GM18951 (cell line): ENCODE measurements at regions not wholly inside any gene's neighbourhood (a gene's known extent, or its start where the extent isn't known, plus 50 kb on each side); places are given as distances from the start of the nearest gene placed in this dataset.

ENCODE experiments used
- POLR2A ChIP-seq: IDR thresholded peaks from 4 replicates; pipeline ENCODE4 v1.6.1; 2011; ENCODE audit warnings: mild to moderate bottlenecking; ENCODE audit not compliant: insufficient read length, insufficient read depth; ENCODE audit errors: extremely low read depth
- in situ Hi-C: fragments of 300-500 bp; cut with MboI; formaldehyde crosslinking; loops from one replicate; pipeline ENCODE4 v1.12.0; 2022; ENCODE audit warnings: low sequenced_read_pairs, mixed read lengths, inconsistent platforms; ENCODE audit not compliant: unreplicated experiment

DNA sequence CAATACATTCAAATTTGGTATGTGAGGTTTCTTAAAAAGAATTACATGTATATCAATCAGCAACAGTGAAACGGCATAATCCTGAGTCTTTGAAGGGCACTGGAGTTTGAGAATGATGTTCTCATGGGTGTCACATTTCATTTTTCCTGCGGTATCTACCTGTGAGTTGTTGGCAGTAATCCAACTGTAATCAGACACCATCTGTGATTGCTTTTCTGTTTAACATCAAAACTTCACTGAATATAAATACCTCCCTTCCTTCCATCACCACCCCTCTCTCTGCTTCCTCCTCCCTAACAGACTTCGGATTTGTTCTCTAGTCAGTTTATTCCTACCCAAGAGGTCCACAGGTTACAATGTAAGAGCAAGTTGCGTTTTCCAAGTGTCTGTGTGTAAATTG is 275.2 kb upstream of the PCSK5 start:
- in situ Hi-C loops, result no loop called here
- TF ChIP-seq POLR2A, result no peak

DNA sequence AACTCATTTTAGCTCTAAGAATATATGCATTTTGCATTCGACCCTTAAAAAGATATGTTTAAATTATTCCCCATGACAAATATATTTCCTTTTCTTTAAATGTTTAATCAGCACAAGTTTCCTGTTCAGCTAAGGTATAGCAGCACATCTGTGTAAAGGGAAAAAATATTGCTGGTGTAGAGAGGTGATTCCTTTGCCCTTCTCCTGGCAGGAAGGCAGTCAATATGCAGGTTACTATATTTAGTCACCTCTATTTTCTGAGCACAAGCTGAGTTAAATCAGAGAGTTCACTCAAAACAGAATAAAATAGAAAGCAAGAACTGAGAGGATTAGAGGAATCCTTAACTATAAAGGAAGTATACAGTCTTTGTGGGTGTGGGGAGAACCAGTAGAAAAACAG is 274.4 kb upstream of the PCSK5 start:
- in situ Hi-C loops, result no loop called here

DNA sequence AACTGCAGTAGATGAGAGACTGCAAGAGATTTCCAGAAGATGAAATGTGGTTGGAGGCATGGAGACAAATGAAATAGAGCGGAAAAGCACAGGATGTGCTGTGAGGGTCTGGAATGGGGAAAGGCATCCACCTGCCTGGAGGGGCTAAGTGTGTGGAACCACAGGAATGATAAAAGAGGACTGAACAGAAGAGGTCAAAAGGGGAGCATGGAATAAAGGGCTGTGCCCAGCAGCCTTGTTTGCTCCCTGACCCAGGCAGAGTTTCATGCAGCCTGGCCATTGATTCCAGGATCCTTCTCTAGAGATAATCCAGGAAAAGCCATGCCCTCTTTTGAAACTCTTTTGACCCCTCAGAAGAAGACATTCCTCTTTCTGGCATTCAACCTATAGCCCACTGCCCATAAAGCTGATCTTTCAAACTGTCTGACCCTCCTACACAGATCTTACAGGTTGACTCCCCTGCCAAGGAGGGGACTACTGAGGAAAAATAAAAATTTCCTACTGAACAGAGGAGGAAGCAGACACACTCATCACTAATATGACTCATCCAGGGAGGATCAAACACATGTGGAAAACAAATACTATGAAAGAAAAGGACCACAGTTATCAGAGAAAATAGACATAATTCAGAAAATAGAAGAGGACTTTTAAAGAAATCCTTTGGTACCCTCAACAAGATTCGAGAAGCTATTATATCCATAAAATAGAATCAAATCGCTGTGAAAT is 273.5 kb upstream of the PCSK5 start:
- in situ Hi-C loops, result no loop called here
- no peak for TF ChIP-seq POLR2A

More for the DNA sequence above, 274.4 kb upstream of the PCSK5 start:
- no peak for TF ChIP-seq POLR2A

DNA sequence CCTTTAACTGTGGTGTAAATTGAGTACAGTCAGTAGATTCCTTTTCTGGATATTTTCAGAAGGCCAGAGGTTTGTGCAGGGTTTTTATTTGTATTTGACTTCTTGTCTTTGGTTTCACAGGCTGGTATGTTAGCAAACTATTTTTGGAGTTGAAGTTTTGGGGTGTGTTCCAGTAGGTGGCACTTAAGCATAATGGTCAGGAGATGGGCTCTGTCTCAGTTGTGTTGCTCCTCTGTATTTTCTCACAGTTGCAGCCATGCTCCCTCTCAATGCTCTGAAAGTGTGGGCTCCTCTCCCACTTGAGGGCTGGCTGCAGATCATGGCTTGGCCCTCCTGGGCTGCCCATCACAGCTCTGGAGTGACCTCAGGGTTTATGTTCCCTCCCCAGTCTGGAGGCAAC is 267.0 kb upstream of the PCSK5 start:
- in situ Hi-C loops, result no loop called here
- TF ChIP-seq POLR2A, result no peak

DNA sequence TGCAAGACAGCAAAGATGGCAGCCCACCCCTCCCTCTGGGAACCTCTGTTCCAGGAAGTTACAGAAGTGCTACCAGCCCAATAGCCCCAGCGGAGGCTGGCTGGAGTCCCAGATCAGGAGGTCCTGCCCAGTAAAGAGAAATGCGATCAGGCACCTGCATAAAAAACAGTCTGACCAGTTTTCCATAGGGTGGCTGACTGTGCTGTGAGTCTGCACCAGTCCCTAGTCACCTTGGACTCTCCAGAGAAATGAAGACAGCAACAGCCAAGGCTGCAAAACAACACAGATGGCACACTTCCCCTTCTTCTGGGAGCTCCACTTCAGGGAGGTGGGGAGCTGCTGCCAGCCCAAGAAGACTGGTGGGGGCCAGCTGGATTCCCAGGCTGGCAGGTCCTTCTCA is 265.5 kb upstream of the PCSK5 start:
- in situ Hi-C loops, result no loop called here
- no peak for TF ChIP-seq POLR2A

DNA sequence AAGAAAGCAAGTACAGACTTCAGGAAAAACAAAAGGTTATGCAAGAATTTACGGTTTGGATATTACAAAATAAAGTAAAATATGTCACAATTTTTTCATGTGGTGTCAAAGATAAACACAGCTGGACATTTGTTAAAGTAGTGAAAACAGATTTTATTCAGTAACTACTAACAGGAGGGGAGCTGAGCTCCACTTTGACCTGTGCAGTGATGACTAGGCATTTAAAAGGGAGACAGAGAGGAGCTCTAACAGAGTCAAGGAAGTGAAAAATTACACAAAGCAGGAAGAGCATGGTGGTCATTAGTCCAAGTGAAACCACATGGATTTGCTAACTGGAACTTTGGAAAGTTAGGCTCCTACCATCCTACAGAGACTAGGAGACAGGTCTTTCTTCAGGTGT is 263.6 kb upstream of the PCSK5 start:
- in situ Hi-C loops, result no loop called here

DNA sequence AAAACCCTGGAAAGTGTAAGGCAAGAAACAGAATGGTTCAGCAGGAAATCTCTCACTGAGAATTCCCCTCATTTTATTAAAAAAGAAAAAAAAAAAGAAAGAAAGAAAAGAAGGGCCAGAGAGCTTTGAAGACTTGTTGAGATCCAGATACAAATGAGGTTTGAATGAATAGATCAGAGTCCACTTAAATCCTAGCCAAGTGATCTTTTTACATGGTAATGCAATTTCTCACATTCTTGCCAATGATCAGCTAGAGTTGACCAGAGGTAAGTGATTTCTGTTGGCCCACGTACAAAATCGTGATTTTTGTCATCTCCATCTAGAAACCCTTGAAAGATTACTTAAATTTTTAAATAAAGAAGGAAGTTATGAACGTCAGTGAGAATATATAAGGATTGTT is 261.5 kb upstream of the PCSK5 start:
- in situ Hi-C loops, result no loop called here
- no peak for TF ChIP-seq POLR2A

More for the DNA sequence above, 263.6 kb upstream of the PCSK5 start:
- TF ChIP-seq POLR2A, result no peak

DNA sequence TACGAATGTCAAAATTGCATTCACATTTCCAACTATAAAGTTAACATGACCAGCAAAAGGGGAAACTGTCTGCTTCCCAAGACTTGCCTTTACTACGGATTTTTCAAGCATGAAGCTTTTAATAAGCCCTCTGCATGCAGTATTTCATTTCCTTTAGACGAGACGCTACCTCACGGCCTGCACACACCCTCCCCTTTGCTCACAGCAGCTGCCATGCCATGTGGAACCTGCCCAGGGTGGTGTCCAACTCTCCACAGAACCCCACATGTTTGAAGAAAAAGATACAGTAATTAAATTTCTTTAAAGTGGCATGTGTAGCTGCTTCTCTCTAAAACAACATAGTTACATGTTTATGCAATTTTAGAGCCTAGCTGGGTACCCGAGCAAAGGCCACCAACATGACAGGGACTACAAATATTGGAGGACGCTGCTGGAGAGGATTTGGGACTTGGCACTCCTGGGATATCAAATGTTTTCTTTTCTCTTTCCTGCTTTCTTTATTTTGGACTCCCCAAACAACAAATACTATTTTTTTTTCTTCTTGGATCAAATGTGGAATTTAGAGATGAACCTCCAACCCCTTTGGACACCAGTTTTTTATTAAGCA is 256.9 kb upstream of the PCSK5 start:
- no peak for TF ChIP-seq POLR2A
- in situ Hi-C loops, result no loop called here

DNA sequence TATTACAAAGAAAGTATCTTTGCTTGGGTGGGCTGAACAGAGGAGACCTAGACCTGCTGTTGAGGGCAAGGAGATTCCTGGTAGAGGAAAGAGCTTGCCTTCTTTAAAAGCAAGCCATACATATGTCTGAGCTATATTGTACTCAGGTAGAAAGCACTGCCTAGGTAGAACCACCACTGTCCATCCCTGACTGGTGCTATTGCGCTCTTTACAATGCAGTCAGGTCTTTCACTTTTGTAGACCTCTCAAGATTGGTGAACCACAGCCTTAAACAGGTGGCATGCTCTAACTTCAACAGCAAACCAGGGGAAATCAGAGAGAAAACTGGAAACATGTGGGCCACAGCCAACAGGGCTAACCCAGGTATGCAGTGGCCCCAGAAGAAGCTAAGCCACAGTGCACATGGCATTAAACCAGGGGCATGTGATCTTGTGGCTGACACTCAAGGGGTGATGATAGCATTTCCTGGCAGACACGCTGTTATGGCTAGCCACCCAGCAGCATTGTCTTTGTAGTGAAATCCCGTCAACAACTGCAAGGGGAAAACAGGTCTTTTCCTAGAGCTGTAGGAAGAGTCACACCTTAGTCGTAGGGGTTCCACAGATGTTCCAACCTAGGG is 253.9 kb upstream of the PCSK5 start:
- in situ Hi-C loops, result no loop called here
- no peak for TF ChIP-seq POLR2A

DNA sequence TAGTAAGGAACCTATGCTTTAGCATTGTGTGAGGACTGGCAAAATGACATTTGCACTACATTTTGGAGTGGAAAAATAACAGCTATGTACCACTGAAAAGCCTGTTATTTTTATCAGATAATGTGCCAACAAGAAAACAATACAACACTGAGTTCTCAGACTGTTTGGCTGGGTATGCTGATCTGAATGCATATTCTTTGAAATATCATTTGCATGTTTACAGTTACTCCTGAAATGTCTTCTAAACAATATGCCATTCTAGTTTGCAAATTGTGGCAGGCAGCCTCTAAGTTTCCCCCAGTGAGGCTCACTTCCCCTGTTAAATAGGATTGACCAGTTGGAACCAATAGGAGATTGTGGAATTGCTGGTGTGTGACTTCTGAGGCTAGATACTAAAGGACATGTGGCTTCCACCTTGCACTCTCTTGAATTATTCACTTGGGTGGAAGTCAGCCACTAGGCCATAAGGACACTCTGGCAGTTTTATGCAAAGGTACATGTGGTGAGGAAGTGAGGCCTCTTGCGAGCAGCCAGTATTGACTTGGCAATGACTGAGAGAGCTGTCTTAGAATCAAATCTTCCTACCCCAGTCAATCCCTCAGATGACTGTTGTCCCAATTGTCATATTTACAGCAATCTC is 250.4 kb upstream of the PCSK5 start:
- no peak for TF ChIP-seq POLR2A
- in situ Hi-C loops, result no loop called here

DNA sequence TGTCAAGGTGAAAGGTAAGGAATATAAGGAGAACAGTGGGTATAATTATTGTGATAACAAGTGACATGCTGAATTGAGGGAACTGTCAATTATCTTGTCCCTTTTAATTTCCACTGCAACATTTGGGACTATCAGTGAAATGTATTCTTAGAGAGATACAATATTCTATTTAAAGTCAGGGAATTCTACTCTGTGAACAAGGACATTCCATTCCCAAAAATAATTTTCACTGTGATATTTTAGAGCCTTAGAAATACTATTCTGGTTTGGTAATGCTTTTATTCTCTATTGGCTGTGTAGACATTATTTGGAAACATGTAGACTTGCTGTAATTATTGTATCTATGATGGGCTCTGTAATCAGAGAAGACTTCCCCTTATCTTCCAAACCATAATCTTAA is 248.0 kb upstream of the PCSK5 start:
- in situ Hi-C loops, result no loop called here
- no peak for TF ChIP-seq POLR2A

DNA sequence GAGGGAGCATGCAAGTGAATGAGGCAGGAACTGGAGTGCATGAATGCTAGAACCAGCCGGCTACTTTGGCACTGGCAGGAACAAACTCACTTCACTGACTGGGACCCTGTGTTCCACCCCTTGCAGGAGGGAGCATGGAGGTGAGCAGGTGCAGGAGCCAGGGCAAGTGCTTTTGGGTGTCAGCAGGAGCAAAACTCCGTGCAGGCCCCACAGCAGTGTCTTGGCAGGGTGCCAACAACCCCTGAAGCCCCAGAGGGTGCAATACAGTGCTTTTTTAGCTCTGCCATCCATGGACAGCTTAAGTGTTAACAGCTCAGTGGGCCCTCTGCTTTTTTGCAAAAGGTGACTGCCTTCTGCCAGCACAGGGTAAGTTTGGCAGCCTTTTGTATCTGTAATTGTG is 245.8 kb upstream of the PCSK5 start:
- in situ Hi-C loops, result no loop called here
- no peak for TF ChIP-seq POLR2A

DNA sequence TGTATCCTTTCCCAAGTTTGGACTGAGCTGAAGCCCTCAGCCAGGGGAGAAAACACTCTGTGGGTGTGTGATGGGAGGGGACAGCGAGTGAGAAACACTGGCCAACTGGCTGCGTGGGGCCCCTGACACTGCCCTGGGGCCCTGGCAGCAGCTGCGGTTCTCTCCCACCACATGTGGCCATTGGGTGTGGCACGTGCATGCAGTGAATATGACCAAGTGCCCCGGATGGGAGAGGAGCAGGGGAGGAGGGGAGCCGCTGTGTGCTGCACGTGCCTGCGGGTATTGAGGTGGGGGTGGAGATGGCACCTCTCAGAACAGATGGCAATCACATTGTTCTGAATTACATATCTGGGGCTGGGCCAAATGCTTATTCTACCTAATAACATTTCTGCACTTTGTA is 242.4 kb upstream of the PCSK5 start:
- in situ Hi-C loops, result no loop called here
- no peak for TF ChIP-seq POLR2A

DNA sequence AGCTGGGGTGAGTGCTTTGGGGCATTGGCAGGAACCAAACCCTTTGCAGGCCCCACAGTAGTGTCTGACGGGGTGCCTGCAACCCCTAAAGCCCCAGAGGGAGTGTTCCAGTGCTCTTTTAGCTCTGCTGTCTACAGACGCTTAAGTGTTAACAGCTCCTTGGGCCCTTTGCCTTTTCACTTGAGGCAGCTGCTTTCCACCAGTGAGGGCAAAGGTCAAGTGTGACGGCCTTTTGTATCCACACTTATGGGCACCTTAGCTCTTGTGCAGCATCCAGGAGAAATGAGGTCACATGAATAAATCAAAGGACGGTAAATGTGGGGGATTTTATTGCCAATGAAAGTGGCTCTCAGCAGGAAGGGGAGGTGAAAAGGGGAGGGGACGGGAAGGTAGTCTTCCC is 241.4 kb upstream of the PCSK5 start:
- in situ Hi-C loops, result no loop called here
- TF ChIP-seq POLR2A, result no peak
